IMR-90 (cell line): ENCODE measurements at regions not wholly inside any gene's neighbourhood (a gene's known extent, or its start where the extent isn't known, plus 50 kb on each side); places are given as distances from the start of the nearest gene placed in this dataset.

Experiments
- ATAC-seq: fragments of 200-7000 bp; cut with Tn5 transposase; 2 replicates; pipeline ENCODE4 v1.9.1; 2020; ENCODE audit warnings: low read depth, mild to moderate bottlenecking, moderate library complexity
- BruUV-seq: library from RNA; stranded (reverse); fragments of 400-500 nt; replicated peaks from 2 replicates; lab custom pipeline; 2021; lab: Mats Ljungman, UMichigan
- CTCF ChIA-PET: fragments of 300-600 bp; formaldehyde crosslinking; extraction: SDS; loops from one replicate; lab custom pipeline; 2021; ENCODE audit warnings: antibody characterized with exemption; lab: Yijun Ruan, JAX
- POLR2A ChIA-PET: fragments of 300-600 bp; sonication (Branson Sonifier 250); formaldehyde crosslinking; loops from one replicate; lab custom pipeline; 2022; ENCODE audit warnings: antibody characterized with exemption; ENCODE audit not compliant: unreplicated experiment; lab: Charles Lee
- DNase-seq: peaks from one replicate; pipeline ENCODE4 v3.0.0; 2013
- H2AFZ ChIP-seq: replicated peaks from 2 replicates; pipeline ENCODE3; 2013; ENCODE audit warnings: low read length, mild to moderate bottlenecking; ENCODE audit not compliant: poor library complexity
- H2AK5ac ChIP-seq: 2 replicates; pipeline ENCODE4 v1.6.1; 2013; ENCODE audit warnings: low read depth, low read length, inconsistent platforms
- H2AK9ac ChIP-seq: replicated peaks from 2 replicates; pipeline ENCODE3; 2013; ENCODE audit warnings: mild to moderate bottlenecking, low read depth, low read length, moderate library complexity; ENCODE audit not compliant: poor library complexity
- H2BK120ac ChIP-seq: 2 replicates; pipeline ENCODE4 v1.6.1; 2013; ENCODE audit warnings: low read depth, low read length, inconsistent platforms
- H2BK15ac ChIP-seq: 3 replicates; pipeline ENCODE4 v1.6.1; 2013; ENCODE audit warnings: low read depth, low read length, inconsistent platforms
- H2BK20ac ChIP-seq: 2 replicates; pipeline ENCODE4 v1.6.1; 2013; ENCODE audit warnings: low read depth, mild to moderate bottlenecking, inconsistent platforms, low read length, moderate library complexity
- H2BK5ac ChIP-seq: 2 replicates; pipeline ENCODE4 v1.6.1; 2013; ENCODE audit warnings: mild to moderate bottlenecking, low read depth, low read length, inconsistent platforms; ENCODE audit not compliant: poor library complexity, severe bottlenecking
- H3K14ac ChIP-seq: replicated peaks from 2 replicates; pipeline ENCODE4 v1.6.1; 2013; ENCODE audit warnings: low read depth, low read length, inconsistent platforms
- H3K18ac ChIP-seq: 2 replicates; pipeline ENCODE4 v1.6.1; 2013; ENCODE audit warnings: low read depth, low read length, control low read depth
- H3K23ac ChIP-seq: 2 replicates; pipeline ENCODE4 v1.6.1; 2013; ENCODE audit warnings: low read depth, low read length, inconsistent platforms
- H3K27ac ChIP-seq: 2 replicates; pipeline ENCODE4 v1.5.1; 2013; ENCODE audit warnings: mild to moderate bottlenecking, control low read depth, low read length; ENCODE audit not compliant: insufficient read depth
- H3K27me3 ChIP-seq: 2 replicates; pipeline ENCODE4 v1.6.1; 2013; ENCODE audit warnings: low read length; ENCODE audit not compliant: control insufficient read depth, insufficient read depth
- H3K36me3 ChIP-seq: 2 replicates; pipeline ENCODE4 v1.6.1; 2013; ENCODE audit warnings: low read length, mixed read lengths; ENCODE audit not compliant: control insufficient read depth, insufficient read depth
- H3K4ac ChIP-seq: 2 replicates; pipeline ENCODE4 v1.6.1; 2013; ENCODE audit warnings: low read depth, low read length, inconsistent platforms
- H3K4me1 ChIP-seq: 2 replicates; pipeline ENCODE4 v1.6.1; 2013; ENCODE audit warnings: low read length, mixed read lengths; ENCODE audit not compliant: control insufficient read depth, insufficient read depth
- H3K4me2 ChIP-seq: 2 replicates; pipeline ENCODE4 v1.6.1; 2013; ENCODE audit warnings: low read depth, mild to moderate bottlenecking, control low read depth, low read length, moderate library complexity
- H3K4me3 ChIP-seq: 2 replicates; pipeline ENCODE4 v1.5.1; 2013; ENCODE audit warnings: low read depth, mild to moderate bottlenecking, control low read depth, low read length, moderate library complexity; ENCODE audit not compliant: insufficient read depth
- H3K56ac ChIP-seq: 2 replicates; pipeline ENCODE4 v1.6.1; 2013; ENCODE audit warnings: low read length, inconsistent platforms; ENCODE audit not compliant: insufficient read depth; ENCODE audit errors: extremely low read depth
- H3K79me1 ChIP-seq, 2 experiments: 2 replicates each; pipeline ENCODE4 v1.6.1; 2013; ENCODE audit warnings: low read length in 2 of 2, inconsistent platforms in 1 of 2, low read depth in 1 of 2
- H3K9ac ChIP-seq: 2 replicates; pipeline ENCODE4 v1.6.1; 2013; ENCODE audit warnings: low read depth, low read length, control low read depth
- H3K9me1 ChIP-seq: 2 replicates; pipeline ENCODE4 v1.6.1; 2013; ENCODE audit warnings: low read length, inconsistent platforms; ENCODE audit not compliant: insufficient read depth
- H3K9me3 ChIP-seq: 2 replicates; pipeline ENCODE4 v1.6.1; 2013; ENCODE audit warnings: low read length; ENCODE audit not compliant: control insufficient read depth, insufficient read depth
- H4K20me1 ChIP-seq: 2 replicates; pipeline ENCODE4 v1.6.1; 2013; ENCODE audit warnings: low read length, inconsistent platforms; ENCODE audit not compliant: insufficient read depth
- H4K5ac ChIP-seq: 2 replicates; pipeline ENCODE4 v1.6.1; 2013; ENCODE audit warnings: mild to moderate bottlenecking, low read depth, low read length, control low read depth
- H4K8ac ChIP-seq, 2 experiments: 2 replicates each; pipeline ENCODE4 v1.6.1; 2013; ENCODE audit warnings: low read depth in 2 of 2, low read length in 2 of 2, control low read depth in 1 of 2, inconsistent platforms in 1 of 2
- H4K91ac ChIP-seq: 2 replicates; pipeline ENCODE4 v1.6.1; 2013; ENCODE audit warnings: low read depth, low read length, inconsistent platforms; ENCODE audit not compliant: insufficient read depth
- MAFK ChIP-seq: IDR thresholded peaks from 2 replicates; pipeline ENCODE4 v1.6.1; 2012; ENCODE audit warnings: low read depth, low read length, improper control_type of control experiment
- RCOR1 ChIP-seq: IDR thresholded peaks from 2 replicates; pipeline ENCODE4 v1.6.1; 2012; ENCODE audit warnings: mild to moderate bottlenecking, low read length, improper control_type of control experiment; ENCODE audit not compliant: insufficient replicate concordance
- dilution Hi-C: fragments of 300-500 bp; cut with HindIII; formaldehyde crosslinking; loops from one replicate; pipeline ENCODE4 v1.14.3; 2018; ENCODE audit warnings: low sequenced_read_pairs; ENCODE audit not compliant: unreplicated experiment
- in situ Hi-C: fragments of 300-500 bp; cut with MboI; formaldehyde crosslinking; loops from 3 replicates; pipeline ENCODE4 v1.14.3; 2019; ENCODE audit warnings: low sequenced_read_pairs, inconsistent platforms, mixed read lengths
- intact Hi-C: fragments of 100-400 bp; cut with micrococcal nuclease; formaldehyde crosslinking; loops from 2 replicates; pipeline ENCODE4 v1.10.0; 2022

DNA sequence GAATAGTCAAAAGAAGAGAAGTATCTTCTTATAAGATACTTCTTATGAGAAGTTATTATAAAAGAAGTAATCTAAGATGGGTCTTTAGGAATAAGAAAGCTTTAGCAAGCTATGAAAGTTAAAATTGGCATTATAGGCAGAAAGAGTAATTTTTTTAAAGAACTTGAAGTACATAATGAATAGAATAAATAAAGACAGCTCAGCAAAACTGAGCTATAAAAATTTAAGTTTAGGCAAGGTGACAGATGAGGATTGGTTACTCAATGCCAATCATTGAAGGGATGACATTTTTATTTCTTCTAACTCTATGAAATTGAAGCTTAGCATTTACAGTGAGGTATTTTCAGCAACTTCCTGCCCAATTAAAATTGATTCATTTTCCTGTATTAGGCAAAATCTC lies 966.8 kb downstream of the BRINP3 start:
- H3K9ac ChIP-seq, result no peak overlapping the region
- no peak overlapping the region for H3K4ac ChIP-seq
- no peaks in the 10 kb centered on the region for H4K20me1 ChIP-seq
- H2AK9ac ChIP-seq, result no peak overlapping the region
- H3K4me3 ChIP-seq, result no peak overlapping the region
- H3K56ac ChIP-seq, result no peak overlapping the region
- CTCF ChIA-PET, result no interaction called here
- no peak overlapping the region for H2AK5ac ChIP-seq
- BruUV-seq, result no TSS peak
- DNase-seq (no peak), ATAC-seq (no peak)
- intact Hi-C loops, result no loop called here
- H2BK15ac ChIP-seq, result no peak overlapping the region
- H3K14ac ChIP-seq, result no peak overlapping the region
- no peak overlapping the region for H3K23ac ChIP-seq
- TF ChIP-seq MAFK, result peak; percentile 32; the same call in 1 of the 2 replicates
- no peak for TF ChIP-seq RCOR1
- H2BK120ac ChIP-seq, result no peak overlapping the region
- no peak overlapping the region for H4K91ac ChIP-seq
- dilution Hi-C loops, result no loop called here
- H3K36me3 ChIP-seq, result no peaks in the 10 kb centered on the region
- no peaks in the 10 kb centered on the region for H3K27me3 ChIP-seq
- no peaks in the 10 kb centered on the region for H3K79me1 ChIP-seq
- no peak overlapping the region for H2BK5ac ChIP-seq
- H2BK20ac ChIP-seq, result no peak overlapping the region
- H3K9me3 ChIP-seq, result no peaks in the 10 kb centered on the region; the same call in 1 of the 2 replicates
- in situ Hi-C loops, result no loop called here
- no peak overlapping the region for H3K18ac ChIP-seq
- H4K5ac ChIP-seq, result no peak overlapping the region
- no peak overlapping the region for H3K4me2 ChIP-seq
- H4K8ac ChIP-seq, result no peak overlapping the region
- POLR2A ChIA-PET, result no interaction called here
- no peak overlapping the region for H3K27ac ChIP-seq
- H3K9me1 ChIP-seq, result no peaks in the 10 kb centered on the region
- H3K4me1 ChIP-seq, result no peaks in the 10 kb centered on the region
- no peak overlapping the region for H2AFZ ChIP-seq
